LHCN-M2 (cell line): ENCODE measurements at regions not wholly inside any gene's neighbourhood (a gene's known extent, or its start where the extent isn't known, plus 50 kb on each side); places are given as distances from the start of the nearest gene placed in this dataset.

Experiments
- DNase-seq: peaks from one replicate; pipeline ENCODE4 v3.0.0-alpha.2; 2012; ENCODE audit warnings: low read depth

- DNase-seq = no peak
These were observed 92.3 kb downstream of the GYPC start for GRCh38 chr2:126748188-126748760.

DNA sequence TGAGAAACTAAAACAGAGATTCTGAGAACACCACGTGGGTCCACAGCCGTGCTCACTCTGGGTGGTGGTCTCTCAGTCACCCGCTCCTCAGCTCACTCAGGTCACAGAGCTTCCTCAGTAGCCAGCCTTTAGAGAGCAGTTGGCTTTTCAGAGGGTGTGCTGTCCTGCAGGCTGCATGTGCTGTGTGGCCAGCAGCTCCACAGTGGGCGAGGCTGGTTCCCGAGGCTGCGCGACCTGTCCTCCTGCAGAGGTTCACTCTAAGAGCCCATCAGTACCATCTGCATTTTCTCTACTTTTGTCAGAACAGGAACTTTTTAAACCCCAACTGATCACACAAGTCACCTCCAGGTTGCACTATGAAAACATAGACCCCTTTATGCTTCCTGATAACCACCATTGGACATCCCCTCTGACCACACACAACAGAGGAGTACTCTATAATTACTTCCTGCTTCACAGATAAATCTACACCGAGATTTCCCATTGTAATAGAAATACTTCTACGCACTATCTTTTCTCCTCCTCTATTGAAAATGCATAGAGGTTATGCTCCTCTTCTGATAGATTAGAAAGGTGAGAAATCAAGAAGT lies 93.1 kb downstream of the GYPC start:
- no peak for DNase-seq

DNA sequence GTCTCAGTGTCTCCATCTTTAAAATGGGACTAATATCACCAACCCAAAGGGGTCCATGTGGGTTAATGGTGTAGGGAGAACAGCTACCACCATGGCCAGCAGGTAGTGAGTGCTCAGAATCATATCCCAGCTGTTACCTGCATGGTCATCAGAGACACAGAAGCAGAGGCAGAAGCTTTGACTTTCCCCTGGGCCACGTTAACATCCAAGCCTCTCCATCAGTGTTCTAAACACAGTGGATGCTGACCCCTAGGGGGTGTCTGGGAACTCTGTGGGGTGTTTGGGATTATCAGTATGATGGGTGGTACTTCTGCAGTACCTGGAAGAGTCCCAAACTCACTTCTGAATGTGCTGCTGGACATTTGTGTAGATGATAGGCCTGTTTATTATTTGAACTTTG lies 93.6 kb downstream of the GYPC start:
- peak; percentile 1 for DNase-seq

GRCh38 chr2:126750506-126750905 lies 94.5 kb downstream of the GYPC start:
- DNase-seq = no peak

DNA sequence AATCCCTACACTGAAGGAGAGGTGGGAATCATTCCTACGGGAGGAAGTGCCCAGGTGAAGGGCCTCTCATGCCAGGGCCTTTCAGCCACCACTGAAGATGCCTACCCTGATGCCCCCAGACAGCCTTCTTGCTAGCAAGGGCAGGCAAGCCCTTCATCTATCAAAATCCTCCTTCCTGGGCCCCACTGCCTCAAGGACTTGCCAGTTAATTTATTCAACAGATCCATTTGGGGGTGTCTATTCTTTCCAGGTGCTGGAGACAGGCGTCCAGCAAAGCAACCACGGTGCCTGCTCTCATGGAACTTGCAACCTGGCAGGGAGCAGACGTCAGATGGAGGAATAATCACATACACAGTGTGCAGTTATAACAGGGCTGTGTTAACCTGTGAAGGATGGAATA lies 95.5 kb downstream of the GYPC start:
- no peak for DNase-seq

GRCh38 chr2:126752876-126753275 lies 96.9 kb downstream of the GYPC start:
- DNase-seq = no peak

GRCh38 chr2:126753501-126754212 lies 97.7 kb downstream of the GYPC start:
- DNase-seq = no peak

DNA sequence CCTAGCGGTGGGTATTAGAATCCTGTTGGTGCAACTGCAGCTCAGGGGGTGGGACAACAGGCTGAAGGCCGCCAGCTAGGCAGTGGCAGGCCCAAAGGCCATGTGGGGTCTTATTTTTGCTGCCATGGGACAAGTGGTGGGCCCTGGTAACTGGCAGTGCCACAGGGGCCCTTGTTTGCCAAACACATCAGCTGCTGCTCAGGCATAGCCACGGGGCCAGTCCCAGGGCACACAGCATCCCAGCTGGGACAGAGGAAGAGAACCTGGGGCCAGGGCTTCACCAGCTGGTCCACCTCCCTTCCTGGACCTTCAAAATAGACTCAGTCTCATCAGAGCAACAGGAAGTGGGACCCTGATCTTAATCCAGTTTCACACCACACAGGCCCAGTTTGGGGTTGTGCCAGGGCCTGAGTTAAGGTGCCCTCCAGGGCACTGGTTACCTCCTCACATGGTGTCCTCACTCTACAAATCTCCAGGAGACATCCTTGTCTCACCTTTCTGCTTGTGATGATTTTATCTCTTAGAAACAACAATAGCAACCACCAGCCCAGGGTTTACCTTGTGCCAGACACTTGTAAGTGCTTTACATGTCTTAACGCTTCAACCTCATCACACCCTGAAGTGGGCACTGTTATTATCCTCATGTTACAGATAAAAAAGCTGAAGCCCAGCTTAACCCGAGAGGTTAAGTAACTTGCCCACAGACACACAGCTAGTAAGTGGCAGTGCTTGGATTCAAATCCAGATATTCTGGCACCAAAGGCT lies 98.5 kb downstream of the GYPC start:
- DNase-seq = no peak

DNA sequence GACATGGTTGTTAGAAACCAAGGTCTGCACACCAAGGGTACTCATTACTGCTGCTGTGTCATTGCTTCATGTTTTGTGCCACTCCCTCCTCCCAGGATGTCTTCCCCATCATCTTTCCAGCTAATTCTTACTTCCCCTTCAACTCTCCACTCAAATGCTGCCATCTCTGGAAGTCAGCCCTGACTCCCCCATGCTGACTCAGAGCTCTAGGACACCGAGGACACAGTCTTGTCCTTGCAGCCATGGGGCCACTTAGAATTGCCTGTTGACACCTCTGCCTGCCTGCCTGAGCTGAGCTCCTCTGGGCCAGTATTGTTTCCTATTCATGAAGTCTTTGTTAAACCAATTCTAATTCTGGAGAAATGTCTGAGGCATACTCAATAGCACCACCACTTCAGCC lies 100.2 kb downstream of the GYPC start:
- DNase-seq = no peak

DNA sequence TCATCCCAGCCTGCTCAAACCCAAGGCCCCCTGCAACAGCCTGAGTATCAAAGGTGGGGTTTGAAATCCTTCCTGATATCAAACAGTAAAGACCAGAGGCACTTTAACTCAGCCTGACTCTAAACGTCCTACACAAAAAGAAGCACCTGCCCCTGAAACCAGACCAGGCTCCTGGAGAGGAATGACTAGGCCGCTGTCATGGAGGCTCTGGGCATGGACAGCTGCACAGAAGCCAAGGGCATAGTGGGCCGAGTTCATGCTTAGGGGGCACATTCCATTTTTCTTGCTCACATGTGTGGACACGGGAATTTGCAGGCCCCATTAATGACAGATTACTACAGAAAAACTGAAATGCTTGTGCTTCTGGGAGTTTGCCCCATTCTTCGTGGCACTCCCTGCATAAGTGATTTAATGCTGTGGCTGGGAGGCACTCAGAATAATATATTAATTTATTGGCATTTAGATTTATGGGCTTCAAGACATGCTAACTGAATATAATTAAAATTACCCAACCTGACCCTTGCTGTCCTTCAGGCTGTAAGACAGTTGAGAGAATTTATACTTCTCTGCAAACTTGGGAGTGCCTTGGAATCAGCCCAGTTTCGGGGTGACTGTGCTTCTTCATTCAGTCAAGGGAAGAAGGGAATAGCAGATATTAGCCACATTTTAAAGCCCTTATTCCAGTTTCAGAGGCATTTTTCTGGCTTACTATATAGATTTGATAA lies 105.5 kb downstream of the GYPC start:
- DNase-seq = peak; percentile 22

- DNase-seq = no peak
These were observed 106.3 kb downstream of the GYPC start for GRCh38 chr2:126761981-126762878.

- no peak for DNase-seq
These were observed 108.8 kb downstream of the GYPC start for GRCh38 chr2:126764686-126765265.

DNA sequence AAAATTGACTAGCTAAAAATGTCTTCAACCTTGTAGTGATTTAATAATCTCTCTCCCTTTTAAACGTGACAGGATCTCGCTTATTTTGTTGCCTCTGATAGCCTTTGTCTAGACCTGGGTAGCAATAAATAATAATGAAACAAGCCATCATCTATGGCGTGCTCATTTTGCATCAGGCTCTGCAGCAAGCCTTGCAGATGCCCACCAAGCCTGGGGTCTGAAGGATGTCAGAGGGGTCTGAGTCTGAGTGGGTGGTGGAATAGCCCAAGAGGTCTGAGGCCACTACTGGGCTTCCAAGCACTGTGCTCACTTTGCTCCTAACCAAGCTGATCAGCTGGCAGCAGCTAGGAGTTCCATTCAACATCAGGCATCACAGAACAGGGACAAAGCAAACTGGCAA lies 109.4 kb downstream of the GYPC start:
- no peak for DNase-seq

DNA sequence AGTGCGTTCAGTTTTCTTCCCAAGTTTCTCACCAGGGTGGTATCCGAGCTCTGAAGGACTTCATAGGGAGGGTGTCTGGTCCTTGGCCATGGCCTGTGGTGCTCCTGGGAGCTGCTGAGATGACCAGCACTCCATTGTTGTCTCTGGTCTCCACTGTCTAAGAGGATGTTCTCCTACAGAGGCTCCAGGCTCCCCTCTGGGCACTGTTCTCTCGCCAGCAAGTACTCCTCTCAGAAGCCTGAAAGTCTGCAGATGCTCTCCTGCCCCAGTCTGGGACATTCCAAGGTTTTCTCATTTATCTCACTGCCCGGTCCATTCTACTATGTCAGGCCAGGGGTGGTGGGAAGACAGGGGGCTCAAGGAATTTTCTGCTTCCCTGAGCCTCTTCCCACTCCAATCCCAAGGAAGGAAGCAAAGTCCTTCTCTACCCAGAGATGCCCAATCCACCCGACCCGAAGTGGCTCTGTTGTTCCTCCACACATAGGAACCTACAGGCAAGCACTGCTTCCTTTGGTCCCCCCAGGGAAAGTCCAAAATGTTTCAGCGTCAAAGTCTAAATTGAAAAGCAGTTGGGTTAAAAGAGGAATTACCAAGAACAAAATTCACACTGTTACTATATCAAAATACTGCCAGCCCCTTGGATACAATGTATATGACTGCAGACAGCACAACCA lies 110.5 kb downstream of the GYPC start:
- no peak for DNase-seq

DNA sequence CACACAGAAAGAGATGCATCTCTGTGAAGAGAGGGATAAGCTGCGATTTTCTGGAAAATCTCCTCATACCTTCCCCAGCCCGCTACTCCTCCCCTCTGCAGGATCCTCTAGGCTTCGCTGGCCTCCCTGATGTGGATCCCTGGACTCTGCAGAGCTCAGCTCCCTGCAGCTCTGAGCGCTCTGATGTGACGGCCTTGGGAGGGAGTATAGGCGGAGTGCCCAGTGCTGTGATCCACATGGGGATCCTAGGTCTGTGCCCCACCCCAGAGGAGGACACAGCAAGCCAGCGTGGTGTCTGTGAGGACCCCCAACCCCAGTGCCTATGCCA lies 111.0 kb downstream of the GYPC start:
- no peak for DNase-seq

- DNase-seq = no peak
These were observed 113.2 kb downstream of the GYPC start for GRCh38 chr2:126769118-126769517.

DNA sequence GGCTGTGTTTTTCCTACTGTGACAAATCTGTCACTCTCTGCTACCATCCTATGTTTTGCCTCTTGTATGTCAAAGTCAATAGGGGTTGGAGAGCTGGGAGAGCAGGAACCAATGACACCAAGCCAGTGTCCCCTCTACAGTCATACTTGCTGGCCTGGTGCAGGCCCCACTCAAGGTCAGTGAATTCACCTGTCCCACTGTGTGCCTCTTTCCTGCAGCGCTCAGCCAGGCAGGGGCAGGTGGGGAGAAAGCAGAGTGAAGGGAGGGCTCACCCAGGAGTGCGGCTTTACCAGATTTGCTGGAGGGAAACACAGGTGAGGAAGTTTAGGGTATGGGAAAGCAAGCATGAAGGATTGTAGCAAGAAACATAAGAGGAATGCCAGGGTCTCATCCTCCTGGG lies 114.5 kb downstream of the GYPC start:
- no peak for DNase-seq

GRCh38 chr2:126771094-126771493 lies 115.1 kb downstream of the GYPC start:
- no peak for DNase-seq

GRCh38 chr2:126771501-126772195 lies 115.7 kb downstream of the GYPC start:
- DNase-seq = no peak
